ENCODE measurements at regions not wholly inside any gene's neighbourhood (a gene's known extent, or its start where the extent isn't known, plus 50 kb on each side); places are given as distances from the start of the nearest gene placed in this dataset.

GRCh38 chr2:64848363-64848762, 140.8 kb upstream of the SLC1A4 start:
- intact Hi-C loops (cut with micrococcal nuclease): no loop called here
- no peak overlapping the region for H3K27ac Mint-ChIP-seq
- ChIA-PET CTCF (interaction anchor here (0.8 to 2.4 kb wide), 3 partner anchors 16 to 262 kb away, joined by 3 to 6 read pairs (median 6); no protein-coding TSS in a partner anchor), POLR2A (no interaction called here)
- no peaks in the 10 kb centered on the region for H3K9me3 Mint-ChIP-seq
- H3K4me3 Mint-ChIP-seq: no peak overlapping the region
- H3K4me1 Mint-ChIP-seq (ENCODE audit: low read depth): no peaks in the 10 kb centered on the region
- no peak for DNase-seq
- no peaks in the 10 kb centered on the region for H3K27me3 Mint-ChIP-seq
- H3K36me3 Mint-ChIP-seq: no peaks in the 10 kb centered on the region

- CTCF ChIA-PET: interaction anchor here (1.9 to 2.4 kb wide), 2 partner anchors 16 to 203 kb away, joined by 6 read pairs; no protein-coding TSS in a partner anchor
- POLR2A ChIA-PET: no interaction called here
- H3K9me3 Mint-ChIP-seq: no peaks in the 10 kb centered on the region
Measured at GRCh38 chr2:64848945-64849344, 140.3 kb upstream of the SLC1A4 start.

GRCh38 chr2:64850642-64851041, 138.6 kb upstream of the SLC1A4 start:
- Mint-ChIP-seq H3K9me3 (no peaks in the 10 kb centered on the region), H3K4me1 (ENCODE audit: low read depth) (peaks cover 5% of the 10 kb centered on the region), H3K36me3 (no peaks in the 10 kb centered on the region), H3K27ac (no peak overlapping the region), H3K4me3 (no peak overlapping the region), H3K27me3 (no peaks in the 10 kb centered on the region)
- DNase-seq: no peak
- ChIA-PET POLR2A (no interaction called here), CTCF (interaction anchor here (0.8 to 2.0 kb wide), 5 partner anchors 10 to 328 kb away, joined by 3 to 10 read pairs (median 4); no protein-coding TSS in a partner anchor)
- intact Hi-C loops (cut with micrococcal nuclease): no loop called here

More at GRCh38 chr2:64848945-64849344, 140.3 kb upstream of the SLC1A4 start:
- no peak overlapping the region for H3K27ac Mint-ChIP-seq
- no peak for DNase-seq
- intact Hi-C loops (cut with micrococcal nuclease): no loop called here
- no peak overlapping the region for H3K4me3 Mint-ChIP-seq
- H3K27me3 Mint-ChIP-seq: no peaks in the 10 kb centered on the region
- H3K4me1 Mint-ChIP-seq (ENCODE audit: low read depth): no peaks in the 10 kb centered on the region
- H3K36me3 Mint-ChIP-seq: no peaks in the 10 kb centered on the region

- no peaks in the 10 kb centered on the region for H3K27me3 Mint-ChIP-seq
- H3K36me3 Mint-ChIP-seq: no peaks in the 10 kb centered on the region
- CTCF ChIA-PET: interaction anchor here (0.8 kb wide), 1 partner anchor 206 kb away, joined by 3 read pairs; no protein-coding TSS in a partner anchor
- no peak overlapping the region for H3K27ac Mint-ChIP-seq
- POLR2A ChIA-PET: no interaction called here
- peaks cover 5% of the 10 kb centered on the region for H3K4me1 Mint-ChIP-seq (ENCODE audit: low read depth)
- no peak for DNase-seq
- H3K9me3 Mint-ChIP-seq: no peaks in the 10 kb centered on the region
- intact Hi-C loops (cut with micrococcal nuclease): no loop called here
- H3K4me3 Mint-ChIP-seq: no peak overlapping the region
Measured at GRCh38 chr2:64852771-64853241, 136.4 kb upstream of the SLC1A4 start.

- H3K4me1 Mint-ChIP-seq (ENCODE audit: low read depth): peaks cover 5% of the 10 kb centered on the region
- H3K27me3 Mint-ChIP-seq: no peaks in the 10 kb centered on the region
- CTCF ChIA-PET: no interaction called here
- H3K36me3 Mint-ChIP-seq: no peaks in the 10 kb centered on the region
- no peaks in the 10 kb centered on the region for H3K9me3 Mint-ChIP-seq
- DNase-seq: no peak
- H3K27ac Mint-ChIP-seq: no peak overlapping the region
- H3K4me3 Mint-ChIP-seq: no peak overlapping the region
- intact Hi-C loops (cut with micrococcal nuclease): no loop called here
- POLR2A ChIA-PET: no interaction called here
Measured at GRCh38 chr2:64853306-64853705, 135.9 kb upstream of the SLC1A4 start.

GRCh38 chr2:64853894-64854293, 135.3 kb upstream of the SLC1A4 start:
- peaks cover 5% of the 10 kb centered on the region for H3K4me1 Mint-ChIP-seq (ENCODE audit: low read depth)
- H3K27me3 Mint-ChIP-seq: peaks cover 3% of the 10 kb centered on the region
- no peak for DNase-seq
- no peak overlapping the region for H3K4me3 Mint-ChIP-seq
- H3K27ac Mint-ChIP-seq: no peak overlapping the region
- POLR2A ChIA-PET: no interaction called here
- intact Hi-C loops (cut with micrococcal nuclease): no loop called here
- CTCF ChIA-PET: no interaction called here
- H3K36me3 Mint-ChIP-seq: no peaks in the 10 kb centered on the region
- no peaks in the 10 kb centered on the region for H3K9me3 Mint-ChIP-seq

- DNase-seq: no peak
- no peak overlapping the region for H3K27ac Mint-ChIP-seq
- H3K4me1 Mint-ChIP-seq (ENCODE audit: low read depth): peaks cover 5% of the 10 kb centered on the region
- H3K36me3 Mint-ChIP-seq: no peaks in the 10 kb centered on the region
- H3K4me3 Mint-ChIP-seq: no peak overlapping the region
- POLR2A ChIA-PET: no interaction called here
- peaks cover 7% of the 10 kb centered on the region for H3K27me3 Mint-ChIP-seq
- intact Hi-C loops (cut with micrococcal nuclease): no loop called here
- CTCF ChIA-PET: interaction anchor here (0.8 kb wide), 1 partner anchor 209 kb away, joined by 3 read pairs; no protein-coding TSS in a partner anchor
- no peaks in the 10 kb centered on the region for H3K9me3 Mint-ChIP-seq
Measured at GRCh38 chr2:64854773-64855237, 134.4 kb upstream of the SLC1A4 start.

GRCh38 chr2:64857581-64858471, 131.4 kb upstream of the SLC1A4 start:
- Mint-ChIP-seq H3K9me3 (no peaks in the 10 kb centered on the region), H3K4me3 (no peak overlapping the region), H3K4me1 (ENCODE audit: low read depth) (peaks cover 5% of the 10 kb centered on the region), H3K27ac (no peak overlapping the region), H3K27me3 (peaks cover 7% of the 10 kb centered on the region), H3K36me3 (no peaks in the 10 kb centered on the region)
- intact Hi-C loops (cut with micrococcal nuclease): no loop called here
- no peak for DNase-seq
- ChIA-PET POLR2A (no interaction called here), CTCF (interaction anchor here (1.2 to 1.3 kb wide), 2 partner anchors 26 to 211 kb away, joined by 4 to 5 read pairs; no protein-coding TSS in a partner anchor)

GRCh38 chr2:64858541-64859311, 130.5 kb upstream of the SLC1A4 start:
- ChIA-PET CTCF (interaction anchor here (1.2 to 1.3 kb wide), 2 partner anchors 27 to 212 kb away, joined by 4 to 5 read pairs; no protein-coding TSS in a partner anchor), POLR2A (no interaction called here)
- H3K27me3 Mint-ChIP-seq: peaks cover 7% of the 10 kb centered on the region
- H3K4me3 Mint-ChIP-seq: no peak overlapping the region
- peaks cover 5% of the 10 kb centered on the region for H3K4me1 Mint-ChIP-seq (ENCODE audit: low read depth)
- no peaks in the 10 kb centered on the region for H3K9me3 Mint-ChIP-seq
- no peaks in the 10 kb centered on the region for H3K36me3 Mint-ChIP-seq
- H3K27ac Mint-ChIP-seq: no peak overlapping the region
- DNase-seq: no peak
- intact Hi-C loops (cut with micrococcal nuclease): no loop called here

GRCh38 chr2:64859312-64860212, 129.6 kb upstream of the SLC1A4 start:
- ChIA-PET CTCF (interaction anchor here (1.2 to 1.4 kb wide), 3 partner anchors 9 to 213 kb away, joined by 3 to 4 read pairs (median 4); no protein-coding TSS in a partner anchor), POLR2A (no interaction called here)
- Mint-ChIP-seq H3K4me1 (ENCODE audit: low read depth) (peaks cover 4% of the 10 kb centered on the region), H3K27me3 (peaks cover 7% of the 10 kb centered on the region), H3K36me3 (no peaks in the 10 kb centered on the region), H3K9me3 (no peaks in the 10 kb centered on the region), H3K4me3 (no peak overlapping the region), H3K27ac (no peak overlapping the region)
- intact Hi-C loops (cut with micrococcal nuclease): loop anchor here (5.0 kb wide), 2 partner anchors 92 to 107 kb away; no protein-coding TSS in a partner anchor
- DNase-seq: no peak

GRCh38 chr2:64860276-64860885, 128.8 kb upstream of the SLC1A4 start:
- Mint-ChIP-seq H3K4me3 (no peak overlapping the region), H3K27me3 (peaks cover 7% of the 10 kb centered on the region), H3K9me3 (no peaks in the 10 kb centered on the region), H3K27ac (no peak overlapping the region), H3K36me3 (no peaks in the 10 kb centered on the region), H3K4me1 (ENCODE audit: low read depth) (no peaks in the 10 kb centered on the region)
- intact Hi-C loops (cut with micrococcal nuclease): loop anchor here (5.0 kb wide), 2 partner anchors 93 to 108 kb away; no protein-coding TSS in a partner anchor
- no peak for DNase-seq
- POLR2A ChIA-PET: no interaction called here
- CTCF ChIA-PET: interaction anchor here (1.3 to 1.4 kb wide), 2 partner anchors 10 to 110 kb away, joined by 3 to 4 read pairs; no protein-coding TSS in a partner anchor

Data from activated CD4-positive, alpha-beta memory T cell treated with anti-CD3 and anti-CD28 coated beads for 36 hours (primary cell).